C4-2B (cell line): ENCODE measurements at regions not wholly inside any gene's neighbourhood (a gene's known extent, or its start where the extent isn't known, plus 50 kb on each side); places are given as distances from the start of the nearest gene placed in this dataset.

Experiments
- ZFX ChIP-seq: fragments of 450-650 bp; IDR thresholded peaks from 2 replicates; pipeline ENCODE4 v1.6.1; 2017
- TF ChIP-seq, protein P1 (sequence below): fragments of 450-650 bp; conservative IDR thresholded peaks from 2 replicates; pipeline ENCODE4 v1.5.1; 2017; ENCODE audit warnings: mild to moderate bottlenecking

DNA sequence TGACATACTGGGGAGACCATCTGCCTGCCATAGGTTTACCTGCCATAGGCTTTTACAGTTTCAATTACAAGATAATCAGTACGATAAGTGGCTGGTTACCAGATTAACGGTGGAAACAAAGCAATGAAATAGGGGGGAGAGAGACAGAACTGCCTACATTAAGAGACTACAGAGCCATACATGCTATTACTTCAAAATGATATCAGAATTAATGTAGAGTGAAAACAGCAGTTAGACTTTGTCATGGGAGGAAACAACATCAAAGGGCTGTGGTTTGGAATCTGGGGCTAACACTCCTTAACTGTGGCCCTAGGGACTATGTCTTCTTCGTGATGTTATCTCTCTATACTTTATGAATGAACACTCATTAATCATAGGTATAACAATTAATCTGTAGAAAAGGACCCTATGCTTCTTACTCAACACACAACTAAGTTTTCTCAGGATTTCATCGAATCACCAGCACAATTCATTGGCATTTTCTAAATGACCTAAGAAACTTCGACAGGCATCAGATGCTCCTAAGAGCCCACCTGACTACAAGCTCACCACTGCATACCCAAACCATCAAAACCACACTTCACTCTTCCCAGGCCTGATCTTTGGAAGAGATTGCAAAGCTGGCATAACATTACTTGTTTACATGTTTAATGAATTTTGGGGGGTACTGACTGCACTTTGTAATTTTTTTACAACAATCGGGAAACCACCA lies 475.6 kb upstream of the SOX5 start:
- TF ChIP-seq, protein P1, sequence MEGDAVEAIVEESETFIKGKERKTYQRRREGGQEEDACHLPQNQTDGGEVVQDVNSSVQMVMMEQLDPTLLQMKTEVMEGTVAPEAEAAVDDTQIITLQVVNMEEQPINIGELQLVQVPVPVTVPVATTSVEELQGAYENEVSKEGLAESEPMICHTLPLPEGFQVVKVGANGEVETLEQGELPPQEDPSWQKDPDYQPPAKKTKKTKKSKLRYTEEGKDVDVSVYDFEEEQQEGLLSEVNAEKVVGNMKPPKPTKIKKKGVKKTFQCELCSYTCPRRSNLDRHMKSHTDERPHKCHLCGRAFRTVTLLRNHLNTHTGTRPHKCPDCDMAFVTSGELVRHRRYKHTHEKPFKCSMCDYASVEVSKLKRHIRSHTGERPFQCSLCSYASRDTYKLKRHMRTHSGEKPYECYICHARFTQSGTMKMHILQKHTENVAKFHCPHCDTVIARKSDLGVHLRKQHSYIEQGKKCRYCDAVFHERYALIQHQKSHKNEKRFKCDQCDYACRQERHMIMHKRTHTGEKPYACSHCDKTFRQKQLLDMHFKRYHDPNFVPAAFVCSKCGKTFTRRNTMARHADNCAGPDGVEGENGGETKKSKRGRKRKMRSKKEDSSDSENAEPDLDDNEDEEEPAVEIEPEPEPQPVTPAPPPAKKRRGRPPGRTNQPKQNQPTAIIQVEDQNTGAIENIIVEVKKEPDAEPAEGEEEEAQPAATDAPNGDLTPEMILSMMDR, result no peak
- TF ChIP-seq ZFX, result no peak
